Choroid plexus epithelial cell (primary cell): ENCODE measurements at regions not wholly inside any gene's neighbourhood (a gene's known extent, or its start where the extent isn't known, plus 50 kb on each side); places are given as distances from the start of the nearest gene placed in this dataset.

Experiments used
- DNase-seq: peaks from one replicate; pipeline ENCODE4 v3.0.0-alpha.2; 2010; ENCODE audit warnings: low read depth
- H3K4me3 ChIP-seq: 2 replicates; pipeline ENCODE4 v1.5.1; 2011; ENCODE audit warnings: low read depth, mild to moderate bottlenecking, control low read depth, low read length, moderate library complexity
- TF ChIP-seq, protein P1 (sequence below): conservative IDR thresholded peaks from 2 replicates; pipeline ENCODE4 v1.5.1; 2011; ENCODE audit warnings: low read depth, mild to moderate bottlenecking, control low read depth, inconsistent platforms, low read length, moderate library complexity

DNA sequence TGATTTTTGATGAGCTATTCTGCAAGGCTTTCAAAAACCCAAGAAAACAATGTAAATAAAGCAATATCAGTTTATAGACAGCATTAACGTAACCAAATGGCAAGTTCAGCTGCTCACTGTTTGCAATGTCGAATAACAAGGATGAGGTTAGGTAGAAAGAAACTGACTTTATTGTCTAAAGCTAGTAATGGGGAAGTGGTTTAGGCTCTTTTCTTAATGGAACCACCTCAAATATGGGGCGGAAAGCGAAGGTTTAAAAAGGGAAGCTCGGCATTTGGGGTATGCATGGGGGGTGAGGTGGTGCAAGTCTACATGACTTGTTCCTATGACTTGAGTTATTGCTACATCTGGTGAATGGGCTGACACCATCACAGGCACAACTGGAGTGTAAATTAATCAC lies 1060.2 kb downstream of the NSUN3 start:
- no peak overlapping the region for H3K4me3 ChIP-seq
- no peak for DNase-seq
- TF ChIP-seq, protein P1, sequence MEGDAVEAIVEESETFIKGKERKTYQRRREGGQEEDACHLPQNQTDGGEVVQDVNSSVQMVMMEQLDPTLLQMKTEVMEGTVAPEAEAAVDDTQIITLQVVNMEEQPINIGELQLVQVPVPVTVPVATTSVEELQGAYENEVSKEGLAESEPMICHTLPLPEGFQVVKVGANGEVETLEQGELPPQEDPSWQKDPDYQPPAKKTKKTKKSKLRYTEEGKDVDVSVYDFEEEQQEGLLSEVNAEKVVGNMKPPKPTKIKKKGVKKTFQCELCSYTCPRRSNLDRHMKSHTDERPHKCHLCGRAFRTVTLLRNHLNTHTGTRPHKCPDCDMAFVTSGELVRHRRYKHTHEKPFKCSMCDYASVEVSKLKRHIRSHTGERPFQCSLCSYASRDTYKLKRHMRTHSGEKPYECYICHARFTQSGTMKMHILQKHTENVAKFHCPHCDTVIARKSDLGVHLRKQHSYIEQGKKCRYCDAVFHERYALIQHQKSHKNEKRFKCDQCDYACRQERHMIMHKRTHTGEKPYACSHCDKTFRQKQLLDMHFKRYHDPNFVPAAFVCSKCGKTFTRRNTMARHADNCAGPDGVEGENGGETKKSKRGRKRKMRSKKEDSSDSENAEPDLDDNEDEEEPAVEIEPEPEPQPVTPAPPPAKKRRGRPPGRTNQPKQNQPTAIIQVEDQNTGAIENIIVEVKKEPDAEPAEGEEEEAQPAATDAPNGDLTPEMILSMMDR, result no peak

DNA sequence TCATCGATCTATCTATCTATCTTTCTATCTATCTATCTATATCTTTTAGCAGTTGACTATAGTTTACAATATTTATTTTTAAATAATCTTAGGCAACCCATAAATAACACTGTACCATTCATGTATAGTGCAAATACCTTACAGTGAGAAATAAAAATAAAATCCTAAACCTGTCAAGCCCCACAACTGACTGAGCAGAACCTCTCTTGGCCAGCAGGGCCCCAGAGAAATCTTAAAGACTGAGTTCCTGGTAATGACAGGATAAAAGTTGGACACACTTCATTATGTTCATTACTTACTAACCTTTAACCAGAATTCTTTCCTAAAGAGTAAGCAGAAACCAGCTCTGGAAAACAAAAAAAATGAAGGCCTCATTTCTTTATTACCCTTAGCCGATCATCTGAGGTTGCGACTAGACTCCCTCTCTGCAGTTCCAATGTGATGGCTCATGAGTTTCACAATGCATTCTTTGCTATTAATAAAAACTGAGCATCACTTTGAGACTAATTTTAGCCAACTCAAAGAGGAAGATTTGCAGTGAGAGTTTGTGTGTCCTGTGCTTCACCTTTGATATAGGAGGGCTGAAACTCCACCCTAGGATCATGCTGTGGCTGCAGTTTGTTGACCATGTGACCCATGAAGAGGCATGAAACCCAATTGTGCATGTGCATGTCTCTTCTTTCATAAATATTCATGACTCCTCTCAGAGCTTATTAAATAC lies 1072.0 kb downstream of the NSUN3 start:
- TF ChIP-seq, protein P1, result no peak
- peak; percentile 1 for DNase-seq
- no peak overlapping the region for H3K4me3 ChIP-seq

DNA sequence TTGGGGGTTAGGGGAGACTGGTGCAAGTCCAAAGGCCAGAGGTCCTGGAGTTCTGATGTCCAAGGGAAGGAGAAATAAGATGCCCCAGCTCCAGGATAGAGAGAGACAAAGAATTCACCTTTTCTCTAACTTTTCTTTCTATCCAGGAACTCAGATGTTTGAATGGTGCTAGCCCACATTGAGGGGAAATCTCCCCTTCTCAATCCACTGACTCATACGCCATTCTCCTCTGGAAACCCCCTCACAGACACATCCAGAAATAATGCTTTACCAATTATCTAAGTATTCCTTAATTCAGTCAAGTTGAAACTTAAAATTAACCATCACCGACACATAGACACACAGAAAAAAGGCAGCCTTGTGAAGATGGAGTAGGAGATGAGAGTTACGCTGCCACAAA lies 1085.2 kb downstream of the NSUN3 start:
- no peak overlapping the region for H3K4me3 ChIP-seq
- DNase-seq, result no peak
- TF ChIP-seq, protein P1, result no peak

DNA sequence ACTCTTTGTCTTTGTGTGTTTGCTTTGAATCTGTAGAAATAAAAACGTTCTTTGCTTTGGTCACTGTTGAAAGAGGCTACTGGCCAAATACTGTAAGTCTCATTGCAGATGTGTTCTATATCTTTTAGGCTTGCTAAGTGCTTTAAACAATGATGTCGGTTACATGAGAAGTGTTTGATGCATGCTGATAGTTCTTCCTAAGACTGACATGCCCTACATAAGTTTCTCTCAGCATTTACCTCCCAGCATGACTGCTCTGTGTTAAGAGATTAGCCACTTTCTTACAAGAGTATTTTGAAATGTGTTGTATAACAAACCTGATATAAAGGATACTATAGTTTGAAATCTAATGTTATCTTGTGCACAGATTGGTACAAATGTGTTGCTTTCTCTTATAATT lies 1088.7 kb downstream of the NSUN3 start:
- TF ChIP-seq, protein P1, result no peak
- H3K4me3 ChIP-seq, result no peak overlapping the region
- DNase-seq, result no peak

DNA sequence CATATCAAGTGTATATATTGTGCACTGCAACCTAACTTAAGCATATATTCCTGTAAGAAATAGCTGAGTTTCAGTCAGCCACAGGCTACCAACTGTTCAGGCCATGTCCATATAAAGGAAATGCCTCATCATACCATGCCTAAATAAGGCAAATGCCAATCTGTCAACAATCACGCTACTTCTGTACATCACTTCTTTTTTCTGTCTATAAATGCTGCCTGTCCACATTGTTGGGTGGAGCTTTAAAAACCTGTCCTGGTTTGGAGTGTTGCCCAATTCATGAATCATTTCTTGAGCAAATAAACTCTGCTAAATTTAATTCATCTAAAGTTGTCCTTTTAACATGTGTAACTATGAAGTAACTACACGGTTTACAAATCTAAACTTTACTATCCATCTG lies 1091.9 kb downstream of the NSUN3 start:
- no peak overlapping the region for H3K4me3 ChIP-seq
- peak; percentile 26 for DNase-seq
- TF ChIP-seq, protein P1, result no peak

DNA sequence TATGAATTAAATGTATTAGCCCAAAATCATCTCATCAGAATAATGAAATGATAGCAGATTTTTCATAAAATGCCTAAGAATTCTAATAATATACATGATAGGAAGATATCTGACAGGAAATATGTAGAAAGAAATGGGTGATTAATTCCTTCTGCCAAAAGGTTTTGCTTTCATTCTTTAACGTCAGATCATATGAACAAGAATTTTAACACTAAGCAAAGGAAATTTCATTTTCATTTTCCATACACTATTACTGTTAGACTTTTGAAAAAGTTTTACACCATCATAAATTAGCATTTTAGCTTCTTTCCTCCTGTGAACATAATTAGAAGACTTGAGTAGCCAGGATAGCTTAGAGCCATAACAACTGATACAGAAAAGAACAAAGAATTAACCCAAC lies 1099.9 kb downstream of the NSUN3 start:
- no peak overlapping the region for H3K4me3 ChIP-seq

DNA sequence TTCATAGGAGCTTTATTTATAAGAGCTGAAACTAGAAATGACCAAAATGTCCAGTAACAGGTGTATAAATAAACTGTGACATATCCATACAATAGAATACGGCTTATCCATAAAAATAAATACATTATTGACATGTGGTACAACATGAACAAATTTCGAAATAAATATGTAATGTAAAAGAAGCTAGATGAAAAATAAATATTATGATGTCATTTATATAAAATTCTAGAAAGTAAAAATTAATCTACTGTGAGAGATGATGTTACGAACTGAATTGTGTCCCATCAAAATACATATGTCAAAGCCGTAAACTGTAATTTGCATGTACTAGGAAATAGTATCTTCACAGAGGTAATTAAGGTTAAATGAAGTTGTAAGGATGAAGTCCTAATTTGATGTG lies 1104.9 kb downstream of the NSUN3 start:
- DNase-seq, result no peak
- H3K4me3 ChIP-seq, result no peak overlapping the region
- TF ChIP-seq, protein P1, result no peak

More for the DNA sequence above, 1099.9 kb downstream of the NSUN3 start:
- DNase-seq, result no peak
- TF ChIP-seq, protein P1, result no peak
